ENCODE measurements at regions not wholly inside any gene's neighbourhood (a gene's known extent, or its start where the extent isn't known, plus 50 kb on each side); places are given as distances from the start of the nearest gene placed in this dataset.
"Not testable (repeated sequence)": the region's sequence is repeated elsewhere in the genome, so short reads cannot be mapped to it uniquely, and the experiment has no call there.

DNA sequence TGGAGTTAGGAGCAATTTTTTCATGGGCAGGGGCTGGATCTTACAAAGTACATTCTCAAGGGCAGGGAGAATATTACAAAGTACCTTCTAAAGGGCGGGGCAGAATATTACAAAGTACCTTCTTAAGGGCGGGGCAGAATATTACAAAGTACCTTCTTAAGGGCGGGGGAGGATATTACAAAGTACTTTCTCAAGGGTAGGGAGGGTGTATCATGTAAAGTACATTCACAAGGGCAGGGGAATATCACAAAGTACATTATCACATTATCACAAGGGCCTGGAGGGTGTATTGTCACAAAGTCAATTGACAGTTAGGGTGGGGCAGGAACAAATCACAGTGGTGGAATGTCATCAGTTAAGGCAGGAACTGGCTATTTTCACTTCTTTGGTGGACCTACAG, 56.9 kb downstream of the FSCB start:
- TF ChIP-seq, protein P1, sequence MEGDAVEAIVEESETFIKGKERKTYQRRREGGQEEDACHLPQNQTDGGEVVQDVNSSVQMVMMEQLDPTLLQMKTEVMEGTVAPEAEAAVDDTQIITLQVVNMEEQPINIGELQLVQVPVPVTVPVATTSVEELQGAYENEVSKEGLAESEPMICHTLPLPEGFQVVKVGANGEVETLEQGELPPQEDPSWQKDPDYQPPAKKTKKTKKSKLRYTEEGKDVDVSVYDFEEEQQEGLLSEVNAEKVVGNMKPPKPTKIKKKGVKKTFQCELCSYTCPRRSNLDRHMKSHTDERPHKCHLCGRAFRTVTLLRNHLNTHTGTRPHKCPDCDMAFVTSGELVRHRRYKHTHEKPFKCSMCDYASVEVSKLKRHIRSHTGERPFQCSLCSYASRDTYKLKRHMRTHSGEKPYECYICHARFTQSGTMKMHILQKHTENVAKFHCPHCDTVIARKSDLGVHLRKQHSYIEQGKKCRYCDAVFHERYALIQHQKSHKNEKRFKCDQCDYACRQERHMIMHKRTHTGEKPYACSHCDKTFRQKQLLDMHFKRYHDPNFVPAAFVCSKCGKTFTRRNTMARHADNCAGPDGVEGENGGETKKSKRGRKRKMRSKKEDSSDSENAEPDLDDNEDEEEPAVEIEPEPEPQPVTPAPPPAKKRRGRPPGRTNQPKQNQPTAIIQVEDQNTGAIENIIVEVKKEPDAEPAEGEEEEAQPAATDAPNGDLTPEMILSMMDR (IDR thresholded peaks at IDR 0.05) = not testable (repeated sequence)
- TF ChIP-seq POLR2A (IDR thresholded peaks at IDR 0.05) = not testable (repeated sequence)

Data from gastroesophageal sphincter (tissue), 3 donors.